Kidney (tissue), 13 donors: ENCODE measurements at regions not wholly inside any gene's neighbourhood (a gene's known extent, or its start where the extent isn't known, plus 50 kb on each side); places are given as distances from the start of the nearest gene placed in this dataset.

Source experiments
- DNase-seq, 5 donors: peaks; one replicate each; pipeline ENCODE4 v3.0.0-alpha.2; 2013 to 2020
- FAIRE-seq: peaks from 2 replicates; lab custom pipeline; 2012; peaks lifted over from hg19 to GRCh38; lab: Jason Lieb, UNC
- H3K27ac ChIP-seq, 2 donors: one replicate each; pipeline ENCODE4 v1.7.0; 2013; ENCODE audit warnings: low read depth in 2 of 2, low read length in 2 of 2, inconsistent platforms in 1 of 2
- H3K27me3 ChIP-seq: one replicate; pipeline ENCODE4 v1.7.1; 2013; ENCODE audit warnings: low read length, inconsistent platforms; ENCODE audit not compliant: control insufficient read depth, insufficient read depth
- H3K36me3 ChIP-seq, 3 donors: one replicate each; pipeline versions ENCODE4 v1.7.0 to v1.7.1; 2013; ENCODE audit warnings: low read length in 3 of 3, control low read depth in 1 of 3, inconsistent platforms in 1 of 3; ENCODE audit not compliant: insufficient read depth in 3 of 3, control insufficient read depth in 2 of 3
- H3K4me1 ChIP-seq, 3 donors: one replicate each; pipeline versions ENCODE4 v1.7.0 to v1.7.1; 2013; ENCODE audit warnings: low read length in 3 of 3, inconsistent platforms in 1 of 3, low read depth in 1 of 3; ENCODE audit not compliant: control insufficient read depth in 2 of 3, insufficient read depth in 2 of 3
- H3K4me3 ChIP-seq, 3 donors: one replicate each; pipeline versions ENCODE4 v1.7.0 to v1.8.1; 2013; ENCODE audit warnings: low read length in 3 of 3, control low read depth in 1 of 3, inconsistent platforms in 1 of 3
- H3K9ac ChIP-seq, 3 donors: one replicate each; pipeline versions ENCODE4 v1.7.0 to v1.7.1; 2013; ENCODE audit warnings: low read length in 3 of 3, control low read depth in 1 of 3, inconsistent platforms in 1 of 3
- H3K9me3 ChIP-seq, 3 donors: one replicate each; pipeline versions ENCODE4 v1.7.0 to v1.7.1; 2013; ENCODE audit warnings: low read length in 3 of 3, control low read depth in 1 of 3, inconsistent platforms in 1 of 3; ENCODE audit not compliant: control insufficient read depth in 2 of 3, insufficient read depth in 1 of 3
- CTCF ChIP-seq: IDR thresholded peaks from 3 replicates; pipeline ENCODE4 v1.5.1; 2012; ENCODE audit warnings: mild to moderate bottlenecking, moderate library complexity, borderline replicate concordance; ENCODE audit not compliant: insufficient read depth; ENCODE audit errors: extremely low read depth
- intact Hi-C: fragments of 100-400 bp; cut with DNase I; formaldehyde crosslinking; loops from one replicate; pipeline ENCODE4 v1.11.1; 2022
- donor health status: control.
- donor health status: control.
- donor health status: control.
- donor health status: control.
- donor health status: control.
- donor health status: DM: yes; HTN: yes; CAD: no.
- donor health status: Normal renal cell carcinoma (clear cell type).

GRCh38 chr17:6358131-6358530 is 76.8 kb downstream of the AIPL1 start:
- H3K27me3 ChIP-seq, result no peaks in the 10 kb centered on the region
- DNase-seq, result no peak
- no peaks in the 10 kb centered on the region for H3K36me3 ChIP-seq
- H3K9me3 ChIP-seq, result no peaks in the 10 kb centered on the region
- H3K27ac ChIP-seq, result no peak overlapping the region
- FAIRE-seq, result no peak
- intact Hi-C loops, result no loop called here
- no peak overlapping the region for H3K9ac ChIP-seq
- no peak overlapping the region for H3K4me3 ChIP-seq
- TF ChIP-seq CTCF, result no peak
- H3K4me1 ChIP-seq, result no peaks in the 10 kb centered on the region

- intact Hi-C loops, result no loop called here
- Histone ChIP-seq H3K4me1 (no peaks in the 10 kb centered on the region), H3K9ac (no peak overlapping the region), H3K36me3 (no peaks in the 10 kb centered on the region), H3K27ac (no peak overlapping the region), H3K27me3 (no peaks in the 10 kb centered on the region), H3K4me3 (no peak overlapping the region), H3K9me3 (no peaks in the 10 kb centered on the region)
- no peak for FAIRE-seq
- DNase-seq, result no peak
- TF ChIP-seq CTCF, result no peak
These were observed 78.4 kb downstream of the AIPL1 start for GRCh38 chr17:6356562-6356961.

GRCh38 chr17:6355196-6355595 is 79.7 kb downstream of the AIPL1 start:
- no peaks in the 10 kb centered on the region for H3K4me1 ChIP-seq
- H3K4me3 ChIP-seq, result no peak overlapping the region
- no peak overlapping the region for H3K9ac ChIP-seq
- H3K27ac ChIP-seq, result no peak overlapping the region
- DNase-seq, result no peak
- no peak for FAIRE-seq
- H3K9me3 ChIP-seq, result no peaks in the 10 kb centered on the region
- H3K36me3 ChIP-seq, result no peaks in the 10 kb centered on the region
- no peak for TF ChIP-seq CTCF
- intact Hi-C loops, result no loop called here
- no peaks in the 10 kb centered on the region for H3K27me3 ChIP-seq
